ENCODE measurements at regions not wholly inside any gene's neighbourhood (a gene's known extent, or its start where the extent isn't known, plus 50 kb on each side); places are given as distances from the start of the nearest gene placed in this dataset.

DNA sequence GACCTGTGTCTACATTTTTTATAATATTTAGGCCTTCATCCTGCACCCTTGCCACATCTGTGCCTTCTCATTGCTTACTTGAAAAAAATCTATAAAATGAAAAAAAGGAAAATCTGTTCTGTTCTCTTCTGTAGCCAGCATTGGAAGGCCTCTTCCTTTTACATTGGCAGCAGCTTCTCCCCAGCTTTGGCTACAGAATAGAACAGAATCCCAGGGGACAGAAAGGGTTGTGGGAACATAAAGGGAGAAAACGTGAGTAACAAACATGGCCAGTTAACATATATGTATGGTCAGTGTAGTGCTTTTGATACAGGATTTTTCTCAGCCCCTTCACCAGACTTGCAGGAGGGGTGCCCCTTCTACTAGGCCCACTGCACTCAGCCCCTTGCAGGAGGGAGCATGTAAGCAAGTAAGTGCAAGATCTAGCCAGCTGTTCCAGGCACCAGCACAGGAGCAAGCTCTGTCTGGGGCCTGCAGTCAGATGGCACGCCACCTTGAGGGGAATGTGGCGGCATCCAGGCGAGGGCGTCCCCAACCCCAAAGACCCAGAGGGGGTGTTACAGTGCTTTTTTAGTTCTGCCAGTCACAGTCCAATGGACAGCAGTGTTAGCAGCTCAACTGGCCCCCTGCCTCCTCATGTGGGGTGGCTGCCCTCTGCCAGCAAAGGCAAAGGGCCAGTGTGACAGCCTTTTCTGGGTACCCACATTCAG, 330.5 kb upstream of the ZNF462 start:
- Histone ChIP-seq H3K36me3 (ENCODE audit: control insufficient read depth, insufficient read depth, low read length) (no peaks in the 10 kb centered on the region), H3K27me3 (ENCODE audit: control insufficient read depth, insufficient read depth, low read length) (no peaks in the 10 kb centered on the region), H3K4me3 (ENCODE audit: low read depth, low read length) (no peak overlapping the region), H3K4me1 (ENCODE audit: control insufficient read depth, insufficient read depth, low read length) (no peaks in the 10 kb centered on the region), H3K27ac (ENCODE audit: low read depth, low read length) (no peak overlapping the region), H3K9me3 (ENCODE audit: control insufficient read depth, insufficient read depth, low read length) (no peaks in the 10 kb centered on the region)
- DNase-seq (ENCODE audit: low read depth in 4 of 6, low spot score in 6 of 6), result peak in 1 of 6 donors; percentile 11
- 92% methylated on average over 5 of the region's 5 CpGs for WGBS (ENCODE audit: insufficient coverage)

DNA sequence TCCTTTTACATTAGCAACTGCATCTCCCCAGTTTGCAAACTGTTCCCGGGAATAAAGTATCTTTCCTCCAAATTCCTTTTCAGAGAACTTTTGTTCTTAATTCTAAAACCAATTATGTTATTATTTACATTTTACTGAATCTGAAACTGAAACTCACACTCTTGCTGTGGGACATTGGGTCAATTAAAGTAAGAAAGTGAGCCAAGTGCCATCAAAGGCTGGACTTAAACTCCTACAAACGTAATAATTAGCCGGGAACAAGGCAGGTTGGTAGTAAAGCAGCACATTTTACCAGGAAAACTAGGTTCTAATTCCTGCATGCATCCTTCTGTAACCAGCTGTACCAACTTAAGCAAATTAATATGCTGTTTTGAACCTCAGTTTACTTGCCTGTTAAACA, 328.2 kb upstream of the ZNF462 start:
- no peak for DNase-seq (ENCODE audit: low read depth in 4 of 6, low spot score in 6 of 6)
- Histone ChIP-seq H3K27ac (ENCODE audit: low read depth, low read length) (no peak overlapping the region), H3K27me3 (ENCODE audit: control insufficient read depth, insufficient read depth, low read length) (no peaks in the 10 kb centered on the region), H3K4me3 (ENCODE audit: low read depth, low read length) (no peak overlapping the region), H3K4me1 (ENCODE audit: control insufficient read depth, insufficient read depth, low read length) (no peaks in the 10 kb centered on the region), H3K9me3 (ENCODE audit: control insufficient read depth, insufficient read depth, low read length) (no peaks in the 10 kb centered on the region), H3K36me3 (ENCODE audit: control insufficient read depth, insufficient read depth, low read length) (no peaks in the 10 kb centered on the region)
- 70% methylated on average over 2 of the region's 3 CpGs for WGBS (ENCODE audit: insufficient coverage)

DNA sequence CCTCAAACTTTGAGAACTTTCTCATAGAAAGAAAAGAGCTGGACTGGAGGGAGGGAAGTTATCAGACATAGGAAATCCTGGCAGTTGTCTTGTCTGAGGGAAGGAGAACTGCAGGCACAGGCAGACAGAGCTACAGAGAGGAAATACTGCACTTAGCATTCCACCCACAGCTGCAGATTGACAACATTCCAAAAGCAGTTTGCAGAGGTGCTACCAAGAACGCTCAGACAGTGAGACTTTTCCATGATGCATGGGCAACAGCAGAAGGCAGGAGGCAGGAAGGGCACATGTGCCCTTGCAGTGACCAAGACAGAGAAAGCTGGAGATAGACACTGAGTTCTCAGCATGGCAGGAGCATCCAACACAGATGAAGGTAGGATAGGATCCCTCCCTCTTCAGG, 327.5 kb upstream of the ZNF462 start:
- Histone ChIP-seq H3K27ac (ENCODE audit: low read depth, low read length) (no peak overlapping the region), H3K36me3 (ENCODE audit: control insufficient read depth, insufficient read depth, low read length) (no peaks in the 10 kb centered on the region), H3K9me3 (ENCODE audit: control insufficient read depth, insufficient read depth, low read length) (no peaks in the 10 kb centered on the region), H3K27me3 (ENCODE audit: control insufficient read depth, insufficient read depth, low read length) (no peaks in the 10 kb centered on the region), H3K4me1 (ENCODE audit: control insufficient read depth, insufficient read depth, low read length) (no peaks in the 10 kb centered on the region), H3K4me3 (ENCODE audit: low read depth, low read length) (no peak overlapping the region)
- DNase-seq (ENCODE audit: low read depth in 4 of 6, low spot score in 6 of 6), result peak in 3 of 6 donors; percentile 7 to 23 (median 15)
- 18% methylated on average over 1 of the region's 1 CpG for WGBS (ENCODE audit: insufficient coverage)

DNA sequence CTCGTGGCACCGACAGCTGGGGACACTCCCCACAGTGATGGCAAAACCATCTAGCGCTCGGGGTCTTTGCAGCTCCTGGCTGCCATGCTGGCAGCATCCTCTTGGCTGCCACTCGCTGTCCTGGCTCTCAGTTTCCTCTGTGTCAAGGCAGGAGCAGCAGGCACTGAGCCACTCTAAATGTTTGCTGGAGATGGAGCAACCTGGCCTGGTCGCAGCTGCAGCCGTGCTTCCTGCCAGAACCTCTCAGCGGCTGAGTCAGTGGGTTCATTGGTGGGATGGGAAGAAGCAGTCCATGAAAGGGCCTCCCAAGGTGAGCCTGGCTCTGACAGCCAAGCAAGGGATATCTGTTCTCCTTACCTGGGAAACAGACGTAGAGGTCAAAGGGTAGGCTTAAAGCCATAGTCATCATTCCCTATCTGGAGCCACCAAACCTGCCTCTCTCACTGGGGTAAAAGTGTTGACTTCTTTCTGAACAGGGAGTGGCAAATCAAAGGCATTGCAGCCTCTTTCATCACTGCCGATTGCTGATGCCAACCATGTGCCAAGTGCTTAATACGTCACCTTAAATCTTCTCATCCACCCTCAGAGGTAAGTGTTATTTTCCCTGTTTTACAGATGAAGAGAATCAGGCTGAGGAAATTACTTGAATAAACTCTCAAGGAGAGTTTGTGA, 304.8 kb upstream of the ZNF462 start:
- H3K4me3 ChIP-seq (ENCODE audit: low read depth, low read length), result no peak overlapping the region
- peaks cover 8% of the 10 kb centered on the region for H3K9me3 ChIP-seq (ENCODE audit: control insufficient read depth, insufficient read depth, low read length)
- DNase-seq (ENCODE audit: low read depth in 4 of 6, low spot score in 6 of 6), result peak in 1 of 6 donors; percentile 19
- no peaks in the 10 kb centered on the region for H3K36me3 ChIP-seq (ENCODE audit: control insufficient read depth, insufficient read depth, low read length)
- H3K4me1 ChIP-seq (ENCODE audit: control insufficient read depth, insufficient read depth, low read length), result no peaks in the 10 kb centered on the region
- H3K27ac ChIP-seq (ENCODE audit: low read depth, low read length), result no peak overlapping the region
- 81% methylated on average over 9 of the region's 11 CpGs for whole genome bisulfite sequencing (ENCODE audit: insufficient coverage)
- H3K27me3 ChIP-seq (ENCODE audit: control insufficient read depth, insufficient read depth, low read length), result no peaks in the 10 kb centered on the region

DNA sequence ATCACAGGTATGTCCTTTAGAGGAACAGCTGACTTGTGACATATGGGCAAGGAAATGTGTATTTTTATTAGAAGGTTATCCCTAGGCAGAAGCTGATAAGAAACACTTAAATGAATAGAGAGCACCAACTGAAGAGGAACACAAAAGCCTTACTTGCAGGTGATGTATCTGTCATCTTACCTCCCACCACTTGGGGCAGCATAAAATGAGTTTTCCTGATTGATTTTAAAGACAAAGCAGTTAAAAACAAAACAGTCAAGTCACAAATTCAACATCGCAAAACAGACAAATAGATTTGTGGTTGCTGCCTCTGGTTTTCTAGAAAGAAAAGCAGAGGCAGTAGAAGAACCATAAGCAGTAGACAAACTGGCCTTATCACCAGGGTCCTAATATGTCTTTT, 302.4 kb upstream of the ZNF462 start:
- DNase-seq (ENCODE audit: low read depth in 4 of 6, low spot score in 6 of 6), result no peak
- H3K36me3 ChIP-seq (ENCODE audit: control insufficient read depth, insufficient read depth, low read length), result no peaks in the 10 kb centered on the region
- no peaks in the 10 kb centered on the region for H3K27me3 ChIP-seq (ENCODE audit: control insufficient read depth, insufficient read depth, low read length)
- no peaks in the 10 kb centered on the region for H3K4me1 ChIP-seq (ENCODE audit: control insufficient read depth, insufficient read depth, low read length)
- H3K27ac ChIP-seq (ENCODE audit: low read depth, low read length), result no peak overlapping the region
- WGBS (ENCODE audit: insufficient coverage), result 100% methylated on average over 1 of the region's 1 CpG
- no peaks in the 10 kb centered on the region for H3K9me3 ChIP-seq (ENCODE audit: control insufficient read depth, insufficient read depth, low read length)
- H3K4me3 ChIP-seq (ENCODE audit: low read depth, low read length), result no peak overlapping the region

DNA sequence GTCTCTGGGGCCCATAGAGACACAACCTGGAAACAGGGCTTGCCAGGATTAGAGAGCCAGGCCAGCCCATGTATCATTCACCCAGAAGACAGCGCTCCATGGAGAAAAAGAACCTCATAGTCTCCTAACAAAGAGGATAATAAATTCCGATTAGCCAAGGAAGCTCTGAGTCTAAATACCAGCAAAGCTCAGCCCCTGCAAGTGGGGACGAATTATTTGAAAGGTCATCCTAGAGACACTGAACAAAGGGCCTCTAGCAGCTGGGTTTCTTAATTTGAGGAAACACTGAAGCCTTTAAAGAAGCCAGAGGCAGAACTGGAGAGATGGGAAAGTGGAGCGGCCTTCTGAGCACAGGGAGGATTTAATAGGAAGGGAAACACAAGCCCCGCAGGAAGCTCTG, 287.1 kb upstream of the ZNF462 start:
- no peaks in the 10 kb centered on the region for H3K27me3 ChIP-seq (ENCODE audit: control insufficient read depth, insufficient read depth, low read length)
- 26% methylated on average over 5 of the region's 5 CpGs for WGBS (ENCODE audit: insufficient coverage)
- H3K36me3 ChIP-seq (ENCODE audit: control insufficient read depth, insufficient read depth, low read length), result no peaks in the 10 kb centered on the region
- peak overlapping the region; percentile 92 for H3K27ac ChIP-seq (ENCODE audit: low read depth, low read length)
- no peaks in the 10 kb centered on the region for H3K9me3 ChIP-seq (ENCODE audit: control insufficient read depth, insufficient read depth, low read length)
- no peak overlapping the region for H3K4me3 ChIP-seq (ENCODE audit: low read depth, low read length)
- peaks cover 13% of the 10 kb centered on the region for H3K4me1 ChIP-seq (ENCODE audit: control insufficient read depth, insufficient read depth, low read length)
- peak; percentile 59 to 92 (median 74) for DNase-seq (ENCODE audit: low read depth in 4 of 6, low spot score in 6 of 6)

DNA sequence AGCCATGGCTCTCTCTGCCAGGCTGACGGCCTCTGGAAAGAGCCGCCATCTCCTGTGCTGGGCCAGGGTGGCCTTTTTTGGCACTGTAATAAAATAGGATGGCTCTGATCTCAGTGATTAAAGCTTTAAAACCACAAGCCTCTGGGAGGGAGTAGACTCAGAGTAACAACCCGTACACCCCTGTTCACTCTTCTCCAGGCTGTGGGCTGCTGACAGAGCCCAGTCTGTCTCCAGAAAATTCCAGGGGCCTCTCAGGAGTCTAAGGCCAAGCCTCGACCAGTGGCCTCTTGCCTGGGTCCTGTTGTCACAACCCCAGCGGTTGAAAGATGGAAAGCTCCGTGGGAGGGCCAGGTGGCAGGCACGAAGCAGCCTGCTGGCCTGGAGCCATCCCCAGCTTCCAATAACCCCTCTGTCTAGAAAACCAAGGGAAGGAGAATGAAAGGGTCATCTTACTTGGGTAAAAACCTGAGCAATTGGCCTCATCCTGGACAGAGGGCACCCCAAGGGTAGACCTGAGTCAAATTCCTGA, 286.7 kb upstream of the ZNF462 start:
- peak overlapping the region; percentile 92 for H3K27ac ChIP-seq (ENCODE audit: low read depth, low read length)
- no peaks in the 10 kb centered on the region for H3K9me3 ChIP-seq (ENCODE audit: control insufficient read depth, insufficient read depth, low read length)
- peaks cover 13% of the 10 kb centered on the region for H3K4me1 ChIP-seq (ENCODE audit: control insufficient read depth, insufficient read depth, low read length)
- peak in 1 of 6 donors; percentile 19 for DNase-seq (ENCODE audit: low read depth in 4 of 6, low spot score in 6 of 6)
- 31% methylated on average over 6 of the region's 7 CpGs for WGBS (ENCODE audit: insufficient coverage)
- no peak overlapping the region for H3K4me3 ChIP-seq (ENCODE audit: low read depth, low read length)
- no peaks in the 10 kb centered on the region for H3K36me3 ChIP-seq (ENCODE audit: control insufficient read depth, insufficient read depth, low read length)
- H3K27me3 ChIP-seq (ENCODE audit: control insufficient read depth, insufficient read depth, low read length), result no peaks in the 10 kb centered on the region

DNA sequence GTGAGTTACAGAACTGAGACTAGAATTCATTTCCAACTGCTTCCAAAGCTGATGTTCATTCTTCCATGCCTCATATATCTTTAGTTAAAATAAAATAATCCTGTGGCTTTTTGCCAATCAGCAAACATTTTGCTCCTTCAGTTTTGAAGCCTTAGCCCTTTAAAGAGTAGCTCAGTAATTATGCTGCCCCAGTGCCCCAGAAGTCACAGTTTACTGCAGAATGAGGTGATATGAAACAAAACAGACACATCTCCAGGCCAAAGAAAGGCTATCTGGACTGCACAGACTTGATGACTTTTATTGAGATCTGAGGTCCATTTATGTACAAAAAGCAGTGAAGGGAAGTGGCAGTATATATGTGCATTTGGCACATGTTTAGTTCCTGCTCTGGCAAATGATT, 285.8 kb upstream of the ZNF462 start:
- peak overlapping the region; percentile 92 for H3K27ac ChIP-seq (ENCODE audit: low read depth, low read length)
- DNase-seq (ENCODE audit: low read depth in 4 of 6, low spot score in 6 of 6), result no peak

DNA sequence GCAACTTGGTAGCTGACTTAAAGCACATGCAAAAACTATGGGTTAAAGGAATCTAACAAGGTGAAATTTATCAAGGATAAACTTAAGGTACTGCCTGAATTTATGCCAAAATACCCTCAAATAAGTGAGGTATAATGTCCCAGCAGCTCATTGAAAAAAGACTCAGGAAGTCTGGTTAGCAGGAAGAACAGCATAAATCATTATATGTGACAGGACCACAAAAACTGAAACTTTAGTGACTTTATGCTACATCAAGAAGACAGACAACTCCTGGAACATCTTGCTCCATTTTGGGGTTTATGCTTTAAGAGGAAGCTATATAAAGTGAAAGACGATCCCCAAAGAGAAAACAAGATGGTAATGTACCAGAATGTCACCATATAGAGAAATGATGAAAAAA, 282.4 kb upstream of the ZNF462 start:
- Histone ChIP-seq H3K4me3 (ENCODE audit: low read depth, low read length) (no peak overlapping the region), H3K4me1 (ENCODE audit: control insufficient read depth, insufficient read depth, low read length) (peaks cover 18% of the 10 kb centered on the region), H3K27ac (ENCODE audit: low read depth, low read length) (no peak overlapping the region), H3K9me3 (ENCODE audit: control insufficient read depth, insufficient read depth, low read length) (no peaks in the 10 kb centered on the region), H3K27me3 (ENCODE audit: control insufficient read depth, insufficient read depth, low read length) (no peaks in the 10 kb centered on the region), H3K36me3 (ENCODE audit: control insufficient read depth, insufficient read depth, low read length) (no peaks in the 10 kb centered on the region)
- no CpG with 5 or more reads among the region's 1 CpG for WGBS (ENCODE audit: insufficient coverage)
- no peak for DNase-seq (ENCODE audit: low read depth in 4 of 6, low spot score in 6 of 6)

More for the DNA sequence above, 285.8 kb upstream of the ZNF462 start:
- H3K4me1 ChIP-seq (ENCODE audit: control insufficient read depth, insufficient read depth, low read length), result peaks cover 13% of the 10 kb centered on the region
- no peaks in the 10 kb centered on the region for H3K9me3 ChIP-seq (ENCODE audit: control insufficient read depth, insufficient read depth, low read length)
- no peaks in the 10 kb centered on the region for H3K27me3 ChIP-seq (ENCODE audit: control insufficient read depth, insufficient read depth, low read length)
- no peak overlapping the region for H3K4me3 ChIP-seq (ENCODE audit: low read depth, low read length)
- no peaks in the 10 kb centered on the region for H3K36me3 ChIP-seq (ENCODE audit: control insufficient read depth, insufficient read depth, low read length)

DNA sequence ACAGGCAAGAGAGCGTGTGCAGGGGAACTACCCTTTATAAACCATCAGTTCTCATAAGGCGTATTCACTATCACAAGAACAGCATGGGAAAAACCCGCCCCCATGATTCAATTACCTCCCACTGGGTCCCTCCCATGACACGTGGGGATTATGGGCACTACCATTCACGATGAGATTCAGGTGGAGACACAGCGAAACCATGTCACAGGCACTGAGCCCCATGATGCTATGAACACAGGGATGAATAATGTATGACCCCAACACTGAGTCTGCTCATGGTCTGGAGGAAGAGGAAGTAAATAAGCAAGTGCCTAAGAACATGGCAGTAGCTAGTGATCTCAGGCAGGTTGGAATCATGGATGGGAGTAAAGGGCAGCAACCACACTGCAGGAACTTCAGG, 281.0 kb upstream of the ZNF462 start:
- no peak overlapping the region for H3K4me3 ChIP-seq (ENCODE audit: low read depth, low read length)
- H3K9me3 ChIP-seq (ENCODE audit: control insufficient read depth, insufficient read depth, low read length), result no peaks in the 10 kb centered on the region
- H3K4me1 ChIP-seq (ENCODE audit: control insufficient read depth, insufficient read depth, low read length), result peaks cover 7% of the 10 kb centered on the region
- H3K27me3 ChIP-seq (ENCODE audit: control insufficient read depth, insufficient read depth, low read length), result no peaks in the 10 kb centered on the region
- 85% methylated on average over 4 of the region's 6 CpGs for WGBS (ENCODE audit: insufficient coverage)
- no peaks in the 10 kb centered on the region for H3K36me3 ChIP-seq (ENCODE audit: control insufficient read depth, insufficient read depth, low read length)
- H3K27ac ChIP-seq (ENCODE audit: low read depth, low read length), result no peak overlapping the region
- DNase-seq (ENCODE audit: low read depth in 4 of 6, low spot score in 6 of 6), result no peak

Measured in spinal cord (tissue), 9 donors.